HG03060 (cell line): ENCODE measurements at regions not wholly inside any gene's neighbourhood (a gene's known extent, or its start where the extent isn't known, plus 50 kb on each side); places are given as distances from the start of the nearest gene placed in this dataset.

ENCODE experiments used
- ATAC-seq: cut with Tn5 transposase; IDR thresholded peaks from one replicate; pipeline ENCODE4 v1.9.1; 2021; ENCODE audit warnings: low read depth, moderate number of reproducible peaks; ENCODE audit not compliant: unreplicated experiment

DNA sequence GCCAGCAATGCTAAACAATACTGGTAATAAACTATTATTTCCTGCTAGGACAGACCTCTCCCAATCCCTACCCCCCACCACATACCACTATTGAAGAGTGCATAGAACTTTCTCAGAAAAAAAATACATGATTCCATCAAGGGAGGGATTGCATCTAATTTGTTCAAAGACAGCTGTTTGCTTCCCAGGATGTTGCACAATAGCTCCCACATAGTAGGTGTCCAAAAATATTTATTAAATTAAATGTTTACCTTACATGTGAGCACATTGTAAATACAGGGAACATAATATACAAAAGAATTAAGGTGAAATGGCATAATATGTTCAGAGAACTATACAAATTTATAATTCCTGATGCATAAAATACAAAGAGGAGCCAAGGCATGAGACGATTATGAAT is 1111.8 kb upstream of the LCORL start:
- no peak for ATAC-seq

GRCh38 chr4:19130866-19131265 is 1109.3 kb upstream of the LCORL start:
- ATAC-seq: no peak

GRCh38 chr4:19128176-19128575 is 1106.6 kb upstream of the LCORL start:
- no peak for ATAC-seq

DNA sequence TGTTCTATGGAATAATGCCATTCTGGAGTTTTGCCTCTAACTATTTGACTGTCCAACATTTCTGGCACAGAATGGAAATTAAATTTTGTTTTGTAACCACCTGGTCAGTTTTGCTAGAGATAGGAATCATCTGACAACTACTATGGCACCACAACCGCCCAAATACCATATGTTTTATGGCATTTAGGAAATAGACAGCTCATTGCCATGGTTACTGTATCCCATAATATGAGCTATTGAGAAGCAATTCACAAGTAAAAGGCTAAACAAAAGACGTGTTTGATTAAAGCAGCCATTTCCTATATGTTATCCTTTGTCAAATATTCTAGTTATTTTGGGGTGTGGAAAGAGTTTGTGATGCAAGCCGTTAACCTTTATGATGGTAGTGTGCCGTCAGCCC is 1105.3 kb upstream of the LCORL start:
- ATAC-seq: no peak

DNA sequence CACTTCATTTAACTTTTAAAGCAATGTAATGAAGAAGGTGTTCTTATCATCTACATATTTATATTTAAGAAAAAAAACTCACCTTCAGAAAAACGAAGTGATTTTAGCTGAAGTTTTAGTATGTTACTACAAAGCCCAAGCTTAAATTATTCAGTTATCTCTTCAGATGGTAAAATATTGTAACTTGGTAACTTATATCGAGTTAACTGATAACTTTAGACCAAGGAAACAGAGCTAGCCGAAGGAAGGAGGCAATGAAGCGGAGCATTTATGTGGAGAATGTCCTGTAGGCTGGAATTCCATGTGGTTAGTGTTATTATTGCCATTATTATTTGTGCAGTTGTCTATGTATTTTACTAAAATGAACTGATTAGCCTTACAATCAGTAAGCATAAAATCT is 1102.1 kb upstream of the LCORL start:
- ATAC-seq: no peak

DNA sequence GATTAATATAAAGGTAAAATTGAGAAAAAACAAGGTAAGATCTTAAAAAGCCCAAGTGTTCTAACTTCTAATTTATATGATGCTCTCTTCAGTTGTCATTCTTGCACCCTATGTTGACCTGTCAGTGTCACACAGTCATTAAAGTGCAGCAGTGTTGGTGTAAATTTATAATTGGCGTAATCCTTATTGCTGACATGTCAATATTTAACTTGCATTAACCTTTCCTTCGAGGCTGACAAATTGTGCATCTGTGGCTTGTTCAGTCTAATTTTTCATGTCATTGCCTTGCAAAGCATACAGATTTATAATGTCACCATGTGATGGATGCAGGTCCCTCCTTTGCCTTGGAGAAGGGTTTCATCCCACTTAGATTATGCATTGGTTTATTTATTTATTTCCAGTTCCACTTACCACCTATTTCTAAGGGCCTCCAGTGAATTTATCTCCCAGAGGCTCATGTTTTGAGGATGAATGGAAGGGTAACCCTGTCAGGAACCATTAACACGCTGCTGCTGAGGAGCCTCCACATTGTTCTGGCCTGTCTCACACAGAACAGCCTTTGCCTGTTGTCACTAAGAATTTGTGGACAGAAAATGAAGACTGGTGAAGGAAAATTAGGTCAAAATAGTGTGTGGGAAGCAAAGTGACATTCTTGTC is 1098.5 kb upstream of the LCORL start:
- ATAC-seq: no peak

GRCh38 chr4:19117022-19117421 is 1095.5 kb upstream of the LCORL start:
- ATAC-seq: no peak

- ATAC-seq: no peak
Measured at GRCh38 chr4:19104176-19104575, 1082.6 kb upstream of the LCORL start.

DNA sequence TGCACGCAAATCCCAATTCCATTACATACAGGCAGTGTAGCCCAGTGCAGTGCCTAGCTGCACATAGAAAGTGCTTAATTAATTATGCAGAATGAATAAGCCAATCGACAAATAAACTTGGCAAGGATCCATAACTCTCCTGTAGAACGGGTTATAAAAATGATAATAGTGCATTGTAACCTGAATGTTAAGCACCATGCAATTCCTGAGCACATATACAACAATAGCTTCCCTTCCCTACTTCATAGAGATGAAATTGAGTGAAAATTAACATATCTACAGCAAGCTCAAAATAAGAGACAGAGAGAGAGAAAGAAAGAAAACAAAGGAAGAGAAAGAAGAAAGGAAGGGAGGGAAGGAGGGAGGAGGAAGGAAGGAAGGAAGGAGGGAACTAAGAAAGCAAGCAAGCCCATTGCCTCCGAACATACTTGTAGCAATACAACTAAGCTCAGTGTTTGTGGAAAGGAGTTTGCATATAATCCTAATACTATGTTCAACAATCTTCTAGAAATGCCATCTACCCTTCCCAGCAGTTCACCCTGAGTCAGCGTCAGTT is 1074.0 kb upstream of the LCORL start:
- ATAC-seq: no peak

DNA sequence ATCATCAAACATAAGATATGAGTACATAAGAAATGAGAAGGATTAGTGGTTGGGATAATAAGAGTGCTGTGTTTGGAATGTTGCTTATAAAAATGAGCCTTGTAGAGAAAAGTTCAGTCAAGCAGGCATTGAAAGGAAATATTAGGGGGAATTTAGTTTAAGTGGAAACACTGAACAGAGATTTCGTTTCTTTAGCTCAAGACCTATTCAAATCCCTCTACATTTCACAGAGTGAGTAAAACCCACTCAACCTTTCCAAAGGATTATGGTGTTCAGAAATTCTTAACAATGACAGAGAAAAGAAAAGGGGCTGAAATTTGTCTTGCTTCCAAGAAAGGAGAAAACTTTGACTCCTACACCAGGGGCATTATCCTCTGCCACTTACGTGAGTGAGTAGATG is 1072.4 kb upstream of the LCORL start:
- no peak for ATAC-seq

- no peak for ATAC-seq
Measured at GRCh38 chr4:19092797-19093196, 1071.2 kb upstream of the LCORL start.

GRCh38 chr4:19074036-19074435 is 1052.5 kb upstream of the LCORL start:
- ATAC-seq: no peak

GRCh38 chr4:19063662-19064061 is 1042.1 kb upstream of the LCORL start:
- ATAC-seq: no peak

DNA sequence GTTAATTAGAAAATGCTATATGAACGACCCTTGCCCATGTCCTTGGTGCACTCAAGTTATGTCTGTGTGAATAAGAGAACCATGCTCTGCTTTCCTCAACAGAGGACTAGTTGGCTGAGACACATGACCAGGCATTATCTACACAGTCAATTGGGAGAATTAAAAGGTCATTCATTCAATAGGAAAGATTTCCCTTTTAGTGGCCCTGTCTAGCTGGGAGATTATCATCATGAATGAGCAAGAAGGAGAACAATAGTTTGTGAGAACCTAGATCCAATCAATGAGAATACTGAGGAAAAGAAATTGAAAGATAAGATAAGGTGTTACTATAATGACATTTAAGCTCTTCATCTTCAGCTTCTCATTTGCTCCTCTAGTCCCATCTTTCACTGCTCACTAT is 1033.4 kb upstream of the LCORL start:
- ATAC-seq: no peak

- no peak for ATAC-seq
Measured at GRCh38 chr4:19051831-19052230, 1030.3 kb upstream of the LCORL start.

DNA sequence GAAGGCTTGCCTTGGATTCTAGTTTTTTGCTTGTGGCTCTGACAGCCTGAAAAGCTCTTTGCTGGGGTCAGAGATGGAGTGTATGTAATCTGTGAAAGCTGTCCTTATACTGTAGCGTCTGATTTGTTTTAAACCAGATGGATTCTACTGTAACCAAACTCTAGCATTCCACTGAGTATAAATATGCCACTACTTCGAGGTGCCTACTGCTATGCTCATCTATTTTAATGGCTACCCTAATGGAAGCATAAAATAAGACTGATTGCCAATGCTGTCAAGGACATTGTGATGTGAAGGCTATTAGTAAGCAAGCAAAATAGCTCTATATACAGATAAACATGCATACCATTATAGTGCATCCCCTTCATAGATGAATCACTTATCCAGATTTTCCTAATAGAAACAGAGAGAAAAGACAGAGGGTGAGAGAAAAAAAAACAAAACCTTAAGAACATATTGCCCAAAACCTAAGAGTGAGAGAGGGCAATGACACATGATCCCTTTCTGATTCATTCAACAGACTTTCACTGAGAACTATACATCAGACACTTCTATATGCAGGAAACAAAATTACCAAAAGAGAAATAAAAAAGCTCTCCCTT is 1025.8 kb upstream of the LCORL start:
- no peak for ATAC-seq

- no peak for ATAC-seq
Measured at GRCh38 chr4:19039816-19040215, 1018.3 kb upstream of the LCORL start.

- no peak for ATAC-seq
Measured at GRCh38 chr4:19038231-19038630, 1016.7 kb upstream of the LCORL start.

DNA sequence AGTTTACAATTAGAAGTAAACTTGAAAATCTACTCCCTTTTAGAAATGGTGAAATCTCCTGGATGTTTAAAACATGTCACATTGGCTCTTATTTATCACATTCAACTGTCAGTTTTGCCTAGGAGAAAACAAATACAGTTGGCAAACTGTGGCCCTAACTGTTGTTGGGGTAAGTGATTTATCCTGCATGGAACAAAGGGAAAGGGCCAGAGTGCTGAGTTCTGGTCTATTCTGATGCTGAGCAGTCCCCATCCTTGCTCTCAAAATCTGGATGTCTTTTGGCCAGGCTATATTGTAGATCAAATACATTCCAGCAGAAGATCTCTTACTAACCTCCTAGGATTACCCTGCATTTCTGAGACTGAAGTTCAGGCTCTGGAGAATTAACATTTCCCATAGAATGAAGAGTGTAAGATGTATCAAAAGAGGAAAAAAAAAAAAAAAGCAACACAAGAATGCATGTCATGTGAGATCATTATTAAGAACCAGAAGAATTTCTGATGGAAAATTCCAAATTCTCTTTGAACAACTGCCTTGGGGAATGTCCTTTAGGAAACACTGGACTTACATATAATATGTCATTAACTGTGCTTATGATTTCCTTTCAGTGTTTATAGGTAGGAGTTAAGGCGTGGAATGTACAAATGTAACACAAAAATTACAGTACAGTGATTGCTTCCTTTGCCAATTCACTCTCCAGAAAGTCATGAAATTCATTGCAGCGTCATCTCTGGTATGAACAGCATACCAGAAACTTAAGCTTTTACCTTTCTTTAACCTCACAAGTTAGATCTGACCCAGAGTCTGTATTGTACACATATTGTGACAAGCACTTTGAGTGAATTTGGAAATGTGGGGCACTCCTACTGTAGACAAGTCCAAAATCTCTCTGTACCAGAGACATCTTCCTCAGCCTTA is 1012.5 kb upstream of the LCORL start:
- ATAC-seq: no peak

DNA sequence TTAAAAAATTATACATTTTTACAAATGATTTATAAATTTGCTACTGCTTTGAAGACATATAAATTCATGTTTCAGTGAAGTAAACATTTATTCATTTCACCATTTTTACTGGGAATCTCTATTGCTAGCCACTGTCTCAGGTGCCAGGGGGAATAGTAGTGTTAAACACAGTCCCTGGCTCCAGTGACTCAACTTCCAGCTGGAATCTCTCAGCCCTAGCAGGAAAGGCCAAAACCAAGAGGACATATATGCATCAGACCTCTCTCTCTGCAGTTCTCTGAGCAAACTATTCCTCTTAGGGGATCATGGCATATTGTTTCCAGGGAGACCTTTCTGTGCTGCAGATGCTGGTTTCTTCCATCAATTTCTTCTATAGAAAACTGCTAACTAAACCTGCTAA is 1009.0 kb upstream of the LCORL start:
- no peak for ATAC-seq

GRCh38 chr4:19030048-19030447 is 1008.5 kb upstream of the LCORL start:
- no peak for ATAC-seq
